OCI-LY1 (cell line): ENCODE measurements at regions not wholly inside any gene's neighbourhood (a gene's known extent, or its start where the extent isn't known, plus 50 kb on each side); places are given as distances from the start of the nearest gene placed in this dataset.

Experiments
- CTCF ChIP-seq: fragments of 200-600 bp; sonication (generic), shearing (Covaris generic); IDR thresholded peaks from 2 replicates; pipeline ENCODE4 v1.5.1; 2017; ENCODE audit warnings: mild to moderate bottlenecking, antibody characterized with exemption, low read length, moderate library complexity, mixed read lengths
- EZH2 ChIP-seq: fragments of 200-600 bp; sonication (generic), shearing (Covaris generic); IDR thresholded peaks from 2 replicates; pipeline ENCODE4 v1.8.0; 2017; ENCODE audit warnings: borderline replicate concordance, mixed run types, mild to moderate bottlenecking, antibody characterized with exemption, low read length, moderate library complexity, mixed read lengths

- TF ChIP-seq CTCF: no peak
- no peak for TF ChIP-seq EZH2
Measured at GRCh38 chr22:49177666-49178065, 650.0 kb downstream of the BRD1 start.
